ENCODE measurements at regions not wholly inside any gene's neighbourhood (a gene's known extent, or its start where the extent isn't known, plus 50 kb on each side); places are given as distances from the start of the nearest gene placed in this dataset.

DNA sequence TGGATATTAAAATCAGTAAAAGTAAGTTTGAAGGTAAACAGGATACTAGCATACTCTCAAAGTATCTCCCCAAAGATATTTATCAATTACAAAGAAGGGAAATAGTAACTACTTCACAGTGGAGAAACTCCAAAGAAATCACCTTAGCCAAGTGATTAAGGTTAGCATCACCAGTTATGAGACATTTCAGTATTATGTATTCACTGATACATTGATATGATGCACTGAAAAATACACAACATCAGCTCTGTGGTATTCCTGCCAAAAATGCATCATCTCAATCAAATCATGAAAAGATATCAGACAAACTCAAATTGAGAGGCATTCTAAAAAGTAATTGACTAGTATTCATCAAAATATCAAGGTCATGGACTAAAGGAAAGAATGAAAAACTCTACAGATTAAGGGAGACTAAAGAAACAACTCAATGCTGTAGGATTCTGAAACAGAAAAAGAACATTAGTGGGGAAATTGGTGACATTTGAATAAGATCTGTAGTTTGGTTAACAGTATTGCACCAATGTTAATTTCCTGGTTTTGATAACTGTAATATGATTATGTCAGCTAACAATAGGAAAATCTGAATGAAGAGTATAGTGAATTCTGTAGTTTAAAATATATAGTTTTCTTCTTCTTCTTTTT is 215.4 kb downstream of the UACA start:
- no peaks in the 10 kb centered on the region for H3K36me3 ChIP-seq (ENCODE audit: control insufficient read depth in 2 of 2, insufficient read depth in 2 of 2, low read length in 1 of 2)
- H3K4me3 ChIP-seq: no peak overlapping the region
- no peaks in the 10 kb centered on the region for H3K79me2 ChIP-seq (ENCODE audit: control insufficient read depth, insufficient read depth, low read length)
- no peaks in the 10 kb centered on the region for H3K4me1 ChIP-seq (ENCODE audit: control insufficient read depth, insufficient read depth, low read length)
- DNase-seq (ENCODE audit: low read depth, low spot score) (no peak), ATAC-seq (no peak), FAIRE-seq (no peak)
- POLR2A ChIA-PET: no interaction called here
- H4K20me1 ChIP-seq (ENCODE audit: control insufficient read depth, insufficient read depth): no peaks in the 10 kb centered on the region
- BruUV-seq (replicated peaks): no TSS peak
- no peak overlapping the region for H3K27ac ChIP-seq (ENCODE audit: control insufficient read depth, insufficient read depth)
- no peak overlapping the region for H3K9ac ChIP-seq (ENCODE audit: control insufficient read depth, insufficient read depth, low read length)
- in situ Hi-C loops (cut with MboI): no loop called here
- CTCF ChIA-PET: no interaction called here
- no peak overlapping the region for H3K4me2 ChIP-seq (ENCODE audit: control insufficient read depth, insufficient read depth)
- H3K27me3 ChIP-seq (replicated peaks in 1 of 2; ENCODE audit: control insufficient read depth in 2 of 2, insufficient read depth in 2 of 2, low read length in 1 of 2): no peaks in the 10 kb centered on the region
- no peaks in the 10 kb centered on the region for H3K9me3 ChIP-seq (replicated peaks; ENCODE audit: control insufficient read depth, insufficient read depth, low read length)
- no peak for TF ChIP-seq CBX5 (IDR thresholded peaks at IDR 0.05; ENCODE audit: low read depth)
- TF ChIP-seq, protein P1, sequence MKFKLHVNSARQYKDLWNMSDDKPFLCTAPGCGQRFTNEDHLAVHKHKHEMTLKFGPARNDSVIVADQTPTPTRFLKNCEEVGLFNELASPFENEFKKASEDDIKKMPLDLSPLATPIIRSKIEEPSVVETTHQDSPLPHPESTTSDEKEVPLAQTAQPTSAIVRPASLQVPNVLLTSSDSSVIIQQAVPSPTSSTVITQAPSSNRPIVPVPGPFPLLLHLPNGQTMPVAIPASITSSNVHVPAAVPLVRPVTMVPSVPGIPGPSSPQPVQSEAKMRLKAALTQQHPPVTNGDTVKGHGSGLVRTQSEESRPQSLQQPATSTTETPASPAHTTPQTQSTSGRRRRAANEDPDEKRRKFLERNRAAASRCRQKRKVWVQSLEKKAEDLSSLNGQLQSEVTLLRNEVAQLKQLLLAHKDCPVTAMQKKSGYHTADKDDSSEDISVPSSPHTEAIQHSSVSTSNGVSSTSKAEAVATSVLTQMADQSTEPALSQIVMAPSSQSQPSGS (IDR thresholded peaks at IDR 0.05; ENCODE audit: low read length): no peak
- TF ChIP-seq BRCA1 (IDR thresholded peaks at IDR 0.05; ENCODE audit: low read depth, low read length): no peak
- TF ChIP-seq CREB1 (IDR thresholded peaks at IDR 0.05; ENCODE audit: low read depth): no peak
- no peak for TF ChIP-seq TCF3 (IDR thresholded peaks at IDR 0.05; ENCODE audit: borderline replicate concordance, insufficient read depth, low read depth, low read length)
- no peak for TF ChIP-seq RFX5 (IDR thresholded peaks at IDR 0.05; ENCODE audit: low read depth, low read length)
- TF ChIP-seq, protein P2, sequence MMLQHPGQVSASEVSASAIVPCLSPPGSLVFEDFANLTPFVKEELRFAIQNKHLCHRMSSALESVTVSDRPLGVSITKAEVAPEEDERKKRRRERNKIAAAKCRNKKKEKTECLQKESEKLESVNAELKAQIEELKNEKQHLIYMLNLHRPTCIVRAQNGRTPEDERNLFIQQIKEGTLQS (IDR thresholded peaks at IDR 0.05; ENCODE audit: borderline replicate concordance, extremely low read depth, low read depth, low read length): no peak
- TF ChIP-seq CBFB (IDR thresholded peaks at IDR 0.05; ENCODE audit: low read depth): no peak
- no peak for TF ChIP-seq RAD21 (IDR thresholded peaks at IDR 0.05; ENCODE audit: insufficient read depth, low read depth, low read length)
- TF ChIP-seq, protein P3, sequence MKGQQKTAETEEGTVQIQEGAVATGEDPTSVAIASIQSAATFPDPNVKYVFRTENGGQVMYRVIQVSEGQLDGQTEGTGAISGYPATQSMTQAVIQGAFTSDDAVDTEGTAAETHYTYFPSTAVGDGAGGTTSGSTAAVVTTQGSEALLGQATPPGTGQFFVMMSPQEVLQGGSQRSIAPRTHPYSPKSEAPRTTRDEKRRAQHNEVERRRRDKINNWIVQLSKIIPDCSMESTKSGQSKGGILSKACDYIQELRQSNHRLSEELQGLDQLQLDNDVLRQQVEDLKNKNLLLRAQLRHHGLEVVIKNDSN (IDR thresholded peaks at IDR 0.05; ENCODE audit: borderline replicate concordance, extremely low read length, insufficient read depth, low read depth, low read length): no peak
- no peak overlapping the region for H2AFZ ChIP-seq (ENCODE audit: control insufficient read depth, low read depth, low read length)
- intact Hi-C loops (cut with micrococcal nuclease; ENCODE audit: unreplicated experiment): no loop called here
- RAD21 ChIA-PET (ENCODE audit: unreplicated experiment): no interaction called here
- SMC1A ChIA-PET (ENCODE audit: uncharacterized antibody, unreplicated experiment): no interaction called here
